ENCODE measurements at regions not wholly inside any gene's neighbourhood (a gene's known extent, or its start where the extent isn't known, plus 50 kb on each side); places are given as distances from the start of the nearest gene placed in this dataset.

GRCh38 chrX:144494074-144494473 is 610.2 kb downstream of the UBE2NL start:
- H3K27me3 ChIP-seq (ENCODE audit: insufficient read depth, insufficient read length) = no peaks in the 10 kb centered on the region
- no peaks in the 10 kb centered on the region for H3K9me3 ChIP-seq (ENCODE audit: insufficient read depth, low read length)
- TF ChIP-seq ZNF274 (IDR thresholded peaks at IDR 0.05; ENCODE audit: low read depth, low read length) = no peak
- TF ChIP-seq YY1 (IDR thresholded peaks at IDR 0.05; ENCODE audit: insufficient read depth, insufficient read length) = no peak
- TF ChIP-seq SUZ12 (IDR thresholded peaks at IDR 0.05; ENCODE audit: extremely low read depth, insufficient read depth, insufficient read length) = no peak
- no peak overlapping the region for H3K4me3 ChIP-seq (ENCODE audit: insufficient read length, low read depth)
- H3K9ac ChIP-seq (ENCODE audit: insufficient read length, low read depth) = no peak overlapping the region
- H3K36me3 ChIP-seq (ENCODE audit: insufficient read depth, insufficient read length, low read length) = no peaks in the 10 kb centered on the region
- DNase-seq (ENCODE audit: low read depth, low spot score) = no peak
- no peaks in the 10 kb centered on the region for H3K4me1 ChIP-seq (ENCODE audit: insufficient read depth, insufficient read length)

DNA sequence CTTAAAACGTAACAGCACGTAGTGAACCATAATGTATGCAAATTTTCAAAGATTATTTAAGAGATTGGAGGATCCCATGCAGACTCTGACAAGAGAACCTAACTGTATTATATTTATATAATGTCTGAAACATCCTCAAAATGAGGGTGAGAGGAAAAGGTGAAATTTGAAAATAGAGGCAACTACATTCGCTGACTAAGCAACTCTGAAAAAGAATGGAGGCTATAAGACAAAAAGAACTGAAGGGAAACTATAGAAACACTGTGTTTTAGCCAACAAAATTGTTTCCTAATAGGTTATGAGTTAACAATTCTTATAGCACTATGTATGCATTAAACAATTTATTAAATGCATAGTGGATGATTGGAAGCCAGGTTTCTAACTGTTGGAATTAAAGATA is 648.0 kb downstream of the UBE2NL start:
- H3K4me3 ChIP-seq (ENCODE audit: insufficient read length, low read depth) = no peak overlapping the region
- DNase-seq (ENCODE audit: low read depth, low spot score) = no peak
- TF ChIP-seq ZNF274 (IDR thresholded peaks at IDR 0.05; ENCODE audit: low read depth, low read length) (no peak), SUZ12 (IDR thresholded peaks at IDR 0.05; ENCODE audit: extremely low read depth, insufficient read depth, insufficient read length) (no peak), YY1 (IDR thresholded peaks at IDR 0.05; ENCODE audit: insufficient read depth, insufficient read length) (no peak)
- H3K4me1 ChIP-seq (ENCODE audit: insufficient read depth, insufficient read length) = no peaks in the 10 kb centered on the region
- no peaks in the 10 kb centered on the region for H3K9me3 ChIP-seq (ENCODE audit: insufficient read depth, low read length)
- no peak overlapping the region for H3K9ac ChIP-seq (ENCODE audit: insufficient read length, low read depth)
- H3K27me3 ChIP-seq (ENCODE audit: insufficient read depth, insufficient read length) = no peaks in the 10 kb centered on the region
- no peaks in the 10 kb centered on the region for H3K36me3 ChIP-seq (ENCODE audit: insufficient read depth, insufficient read length, low read length)

GRCh38 chrX:144566592-144566991 is 680.7 kb upstream of the SPANXN1 start:
- Histone ChIP-seq H3K9me3 (ENCODE audit: insufficient read depth, low read length) (no peaks in the 10 kb centered on the region), H3K4me3 (ENCODE audit: insufficient read length, low read depth) (no peak overlapping the region), H3K27me3 (ENCODE audit: insufficient read depth, insufficient read length) (no peaks in the 10 kb centered on the region), H3K36me3 (ENCODE audit: insufficient read depth, insufficient read length, low read length) (no peaks in the 10 kb centered on the region), H3K4me1 (ENCODE audit: insufficient read depth, insufficient read length) (no peaks in the 10 kb centered on the region), H3K9ac (ENCODE audit: insufficient read length, low read depth) (no peak overlapping the region)
- peak; percentile 0 for DNase-seq (ENCODE audit: low read depth, low spot score)
- TF ChIP-seq SUZ12 (IDR thresholded peaks at IDR 0.05; ENCODE audit: extremely low read depth, insufficient read depth, insufficient read length) = no peak
- no peak for TF ChIP-seq ZNF274 (IDR thresholded peaks at IDR 0.05; ENCODE audit: low read depth, low read length)
- TF ChIP-seq YY1 (IDR thresholded peaks at IDR 0.05; ENCODE audit: insufficient read depth, insufficient read length) = no peak

GRCh38 chrX:144586756-144587155 is 660.5 kb upstream of the SPANXN1 start:
- no peak for DNase-seq (ENCODE audit: low read depth, low spot score)
- Histone ChIP-seq H3K4me1 (ENCODE audit: insufficient read depth, insufficient read length) (no peaks in the 10 kb centered on the region), H3K9me3 (ENCODE audit: insufficient read depth, low read length) (no peaks in the 10 kb centered on the region), H3K27me3 (ENCODE audit: insufficient read depth, insufficient read length) (no peaks in the 10 kb centered on the region), H3K9ac (ENCODE audit: insufficient read length, low read depth) (no peak overlapping the region), H3K36me3 (ENCODE audit: insufficient read depth, insufficient read length, low read length) (no peaks in the 10 kb centered on the region), H3K4me3 (ENCODE audit: insufficient read length, low read depth) (no peak overlapping the region)
- TF ChIP-seq SUZ12 (IDR thresholded peaks at IDR 0.05; ENCODE audit: extremely low read depth, insufficient read depth, insufficient read length) (no peak), YY1 (IDR thresholded peaks at IDR 0.05; ENCODE audit: insufficient read depth, insufficient read length) (no peak)

- Histone ChIP-seq H3K9ac (ENCODE audit: insufficient read length, low read depth) (no peak overlapping the region), H3K4me1 (ENCODE audit: insufficient read depth, insufficient read length) (no peaks in the 10 kb centered on the region), H3K36me3 (ENCODE audit: insufficient read depth, insufficient read length, low read length) (no peaks in the 10 kb centered on the region), H3K4me3 (ENCODE audit: insufficient read length, low read depth) (no peak overlapping the region), H3K27me3 (ENCODE audit: insufficient read depth, insufficient read length) (no peaks in the 10 kb centered on the region), H3K9me3 (ENCODE audit: insufficient read depth, low read length) (no peaks in the 10 kb centered on the region)
- TF ChIP-seq YY1 (IDR thresholded peaks at IDR 0.05; ENCODE audit: insufficient read depth, insufficient read length) (no peak), SUZ12 (IDR thresholded peaks at IDR 0.05; ENCODE audit: extremely low read depth, insufficient read depth, insufficient read length) (no peak), ZNF274 (IDR thresholded peaks at IDR 0.05; ENCODE audit: low read depth, low read length) (no peak)
- DNase-seq (ENCODE audit: low read depth, low spot score) = no peak
Measured at GRCh38 chrX:144592036-144592435, 655.3 kb upstream of the SPANXN1 start.

DNA sequence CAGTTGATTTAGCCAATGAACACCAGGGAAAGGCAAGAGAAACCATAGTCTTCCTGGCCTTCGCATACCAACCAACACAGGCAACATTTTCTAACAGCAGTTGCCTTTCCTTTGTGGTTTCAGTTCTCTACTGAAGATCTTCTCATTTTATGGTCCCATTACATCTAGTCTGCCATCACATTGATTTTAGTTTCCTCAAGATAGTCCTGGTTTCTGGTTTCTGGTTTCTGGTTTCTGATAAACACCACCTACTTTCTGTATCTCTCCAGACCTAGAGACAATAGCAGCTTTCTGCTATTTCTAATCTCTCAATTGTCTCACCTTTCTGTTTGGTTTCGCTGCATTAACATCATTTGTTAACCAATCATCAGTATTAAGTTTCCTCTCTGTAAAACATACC is 646.3 kb upstream of the SPANXN1 start:
- TF ChIP-seq ZNF274 (IDR thresholded peaks at IDR 0.05; ENCODE audit: low read depth, low read length) = no peak
- TF ChIP-seq YY1 (IDR thresholded peaks at IDR 0.05; ENCODE audit: insufficient read depth, insufficient read length) = no peak
- TF ChIP-seq SUZ12 (IDR thresholded peaks at IDR 0.05; ENCODE audit: extremely low read depth, insufficient read depth, insufficient read length) = no peak
- Histone ChIP-seq H3K4me3 (ENCODE audit: insufficient read length, low read depth) (no peak overlapping the region), H3K4me1 (ENCODE audit: insufficient read depth, insufficient read length) (no peaks in the 10 kb centered on the region), H3K27me3 (ENCODE audit: insufficient read depth, insufficient read length) (no peaks in the 10 kb centered on the region), H3K9me3 (ENCODE audit: insufficient read depth, low read length) (no peaks in the 10 kb centered on the region), H3K36me3 (ENCODE audit: insufficient read depth, insufficient read length, low read length) (no peaks in the 10 kb centered on the region), H3K9ac (ENCODE audit: insufficient read length, low read depth) (no peak overlapping the region)
- DNase-seq (ENCODE audit: low read depth, low spot score) = no peak

DNA sequence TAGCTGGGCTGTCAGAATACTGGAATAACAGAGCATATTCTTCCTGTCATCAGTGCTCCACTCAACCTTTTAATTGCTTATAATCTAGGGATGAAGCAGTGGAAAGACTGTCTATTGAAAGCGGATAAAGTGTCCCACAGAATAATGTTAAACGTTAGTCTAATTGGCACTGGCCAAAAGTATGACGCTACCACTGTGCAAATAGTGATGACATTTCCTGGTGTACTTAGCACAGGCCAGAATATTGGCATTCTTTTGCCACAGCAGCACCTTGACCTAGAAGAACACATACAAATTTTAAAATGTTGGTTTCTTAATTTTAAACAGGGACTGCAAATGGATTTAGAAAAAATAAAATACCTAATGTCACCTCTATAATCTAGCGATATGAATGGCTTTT is 635.2 kb upstream of the SPANXN1 start:
- DNase-seq (ENCODE audit: low read depth, low spot score) = no peak
- Histone ChIP-seq H3K9me3 (ENCODE audit: insufficient read depth, low read length) (no peaks in the 10 kb centered on the region), H3K9ac (ENCODE audit: insufficient read length, low read depth) (no peak overlapping the region), H3K36me3 (ENCODE audit: insufficient read depth, insufficient read length, low read length) (no peaks in the 10 kb centered on the region), H3K4me3 (ENCODE audit: insufficient read length, low read depth) (no peak overlapping the region), H3K27me3 (ENCODE audit: insufficient read depth, insufficient read length) (no peaks in the 10 kb centered on the region), H3K4me1 (ENCODE audit: insufficient read depth, insufficient read length) (no peaks in the 10 kb centered on the region)
- TF ChIP-seq YY1 (IDR thresholded peaks at IDR 0.05; ENCODE audit: insufficient read depth, insufficient read length) (no peak), ZNF274 (IDR thresholded peaks at IDR 0.05; ENCODE audit: low read depth, low read length) (no peak), SUZ12 (IDR thresholded peaks at IDR 0.05; ENCODE audit: extremely low read depth, insufficient read depth, insufficient read length) (no peak)

DNA sequence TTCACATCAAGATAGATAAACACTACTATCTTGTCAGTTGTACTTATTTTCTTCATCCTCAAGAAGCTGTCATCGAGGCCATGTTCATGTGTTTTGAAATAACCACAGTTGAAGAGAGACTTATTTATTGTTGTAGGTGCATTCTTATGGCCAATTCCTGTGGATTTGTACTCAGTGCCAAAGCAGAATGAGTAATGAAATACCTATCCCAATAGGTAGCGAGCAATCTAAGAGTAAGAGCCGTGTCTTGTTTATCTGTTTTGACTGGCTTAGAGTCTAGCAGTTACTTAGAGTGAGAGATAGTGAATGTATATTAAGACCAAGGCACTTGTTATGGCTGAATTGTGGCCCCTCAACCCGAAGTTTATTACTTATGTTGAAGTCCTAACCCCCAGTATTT is 631.0 kb upstream of the SPANXN1 start:
- Histone ChIP-seq H3K9me3 (ENCODE audit: insufficient read depth, low read length) (no peaks in the 10 kb centered on the region), H3K9ac (ENCODE audit: insufficient read length, low read depth) (no peak overlapping the region), H3K4me3 (ENCODE audit: insufficient read length, low read depth) (no peak overlapping the region), H3K27me3 (ENCODE audit: insufficient read depth, insufficient read length) (no peaks in the 10 kb centered on the region), H3K4me1 (ENCODE audit: insufficient read depth, insufficient read length) (no peaks in the 10 kb centered on the region), H3K36me3 (ENCODE audit: insufficient read depth, insufficient read length, low read length) (no peaks in the 10 kb centered on the region)
- DNase-seq (ENCODE audit: low read depth, low spot score) = no peak
- TF ChIP-seq ZNF274 (IDR thresholded peaks at IDR 0.05; ENCODE audit: low read depth, low read length) = no peak
- TF ChIP-seq SUZ12 (IDR thresholded peaks at IDR 0.05; ENCODE audit: extremely low read depth, insufficient read depth, insufficient read length) = no peak
- TF ChIP-seq YY1 (IDR thresholded peaks at IDR 0.05; ENCODE audit: insufficient read depth, insufficient read length) = no peak
